Hippocampal formation (tissue), 2 donors: ENCODE measurements at regions not wholly inside any gene's neighbourhood (a gene's known extent, or its start where the extent isn't known, plus 50 kb on each side); places are given as distances from the start of the nearest gene placed in this dataset.
A peak's percentile ranks its signal among the peaks of the same experiment; 100 is the strongest.
"Not testable (repeated sequence)": the region's sequence is repeated elsewhere in the genome, so short reads cannot be mapped to it uniquely, and the experiment has no call there.

Experiments used
- DNase-seq, 2 donors: peaks; one replicate each; lab custom pipeline; 2025; lab: John Stamatoyannopoulos, UW

DNA sequence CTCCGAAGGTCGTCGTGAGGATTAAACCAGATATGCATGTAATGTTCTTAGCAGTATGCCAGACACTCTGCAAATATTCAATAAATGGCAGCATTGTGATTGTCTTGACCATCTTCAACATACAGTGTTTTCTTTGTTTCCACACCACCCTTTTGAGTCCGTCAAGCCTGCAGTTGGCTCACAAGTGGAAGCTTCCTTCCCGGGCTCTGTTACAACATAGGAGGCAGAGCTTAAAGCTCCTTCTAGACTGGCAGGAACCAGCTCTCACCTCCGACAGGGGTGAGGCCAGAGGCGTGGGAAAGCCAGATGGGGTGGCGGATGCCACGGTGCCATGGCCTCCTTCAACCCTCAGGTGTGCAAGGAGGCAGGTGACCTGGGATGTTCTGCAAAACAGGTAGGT lies 138.3 kb downstream of the FOXL1 start:
- DNase-seq, result no peak

DNA sequence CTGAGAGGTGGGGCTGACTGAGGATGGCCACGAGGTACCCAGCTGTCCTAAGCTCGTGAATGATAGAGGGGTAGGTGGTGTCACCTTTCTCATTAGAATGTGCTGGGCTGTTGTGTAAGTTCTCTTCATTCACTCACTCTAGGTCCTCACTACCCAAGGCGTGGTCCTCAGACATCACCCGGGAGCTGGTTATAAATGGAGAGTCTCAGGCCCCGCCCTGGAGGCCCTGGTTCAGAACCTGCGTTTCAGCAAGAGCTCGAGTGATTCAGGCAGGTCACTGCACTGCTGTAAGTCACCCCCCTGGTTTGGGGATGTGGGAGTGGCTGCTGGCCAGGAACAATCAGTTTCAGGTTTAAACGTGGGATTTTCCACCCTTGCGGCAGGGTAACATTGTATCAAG lies 139.8 kb downstream of the FOXL1 start:
- DNase-seq, result no peak

DNA sequence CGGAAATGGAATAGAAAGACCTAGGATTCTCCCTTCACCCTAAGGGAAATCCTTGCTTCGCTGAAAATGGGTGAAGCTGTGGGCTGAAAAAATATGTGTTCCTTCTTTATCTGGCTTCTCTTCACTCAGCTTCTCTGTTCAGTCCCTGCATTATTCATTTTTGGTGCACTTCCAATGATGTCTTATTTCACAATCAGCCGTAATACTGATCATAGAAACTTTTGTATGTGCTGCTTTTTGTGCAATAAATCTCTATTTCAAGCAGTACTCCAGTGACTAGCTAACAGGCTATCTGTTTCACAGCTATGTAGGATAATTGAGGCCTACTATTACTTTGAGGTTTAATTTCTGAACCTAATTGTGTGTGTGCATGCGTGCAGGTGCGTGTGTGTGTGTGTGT lies 144.6 kb downstream of the FOXL1 start:
- peak in 1 of 2 donors; percentile 10 for DNase-seq

DNA sequence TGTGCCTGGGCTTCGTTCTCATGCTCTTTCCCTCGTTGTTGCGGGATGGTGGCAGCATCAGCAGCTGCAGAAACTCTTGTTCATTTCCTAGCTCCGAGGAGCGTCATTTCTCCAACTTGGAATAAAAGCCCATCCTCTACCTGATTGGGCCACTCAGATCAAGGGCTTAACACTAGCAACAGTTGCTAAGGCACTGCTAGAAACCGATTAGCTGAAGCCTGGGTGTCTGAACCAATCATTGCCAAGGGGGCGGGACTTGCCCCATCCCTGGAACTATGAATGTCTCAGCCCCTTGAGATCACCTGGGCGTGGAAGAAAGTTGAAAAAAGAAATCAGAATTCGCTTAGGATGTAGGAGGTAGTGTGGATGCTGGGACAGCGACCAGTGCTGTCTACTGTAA lies 145.3 kb downstream of the FOXL1 start:
- no peak for DNase-seq

DNA sequence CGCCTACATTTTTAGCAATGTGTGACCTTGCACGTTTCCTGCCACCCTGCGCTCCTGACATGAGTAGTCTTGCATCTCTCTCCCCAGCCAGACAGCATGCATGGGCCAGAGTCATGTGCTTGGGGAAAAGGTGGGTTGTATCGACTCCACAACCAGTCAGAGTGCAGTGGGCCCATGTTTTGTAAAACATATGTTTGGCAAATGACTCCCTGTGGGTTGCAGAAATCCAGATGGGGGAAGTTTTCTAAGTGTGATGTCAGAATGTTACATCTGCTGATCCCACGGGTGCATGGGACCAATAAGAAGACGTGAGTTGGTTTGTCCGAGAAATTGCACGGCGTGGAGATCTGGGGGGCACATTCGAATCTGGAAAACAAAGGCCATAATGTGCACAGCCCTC lies 147.1 kb downstream of the FOXL1 start:
- no peak for DNase-seq

DNA sequence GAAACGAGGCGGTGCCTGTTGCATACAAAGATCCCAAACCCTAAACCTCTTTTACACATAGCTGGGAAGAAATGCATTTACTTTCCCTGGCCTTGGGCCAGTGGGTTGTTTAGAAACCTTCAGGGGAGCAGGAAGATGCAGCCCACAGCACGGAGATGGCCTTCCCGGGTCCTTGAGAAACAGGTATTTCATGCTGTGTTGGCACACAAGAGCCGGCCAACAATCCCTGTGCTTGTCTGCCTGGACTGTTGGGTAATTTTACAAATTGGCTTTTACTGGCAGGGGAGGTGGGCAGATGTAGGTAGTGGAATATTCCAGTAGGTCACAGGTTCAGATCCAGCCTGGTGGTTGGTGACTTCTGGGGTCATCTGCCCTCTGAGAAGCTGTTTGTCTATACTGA lies 148.0 kb downstream of the FOXL1 start:
- no peak for DNase-seq

DNA sequence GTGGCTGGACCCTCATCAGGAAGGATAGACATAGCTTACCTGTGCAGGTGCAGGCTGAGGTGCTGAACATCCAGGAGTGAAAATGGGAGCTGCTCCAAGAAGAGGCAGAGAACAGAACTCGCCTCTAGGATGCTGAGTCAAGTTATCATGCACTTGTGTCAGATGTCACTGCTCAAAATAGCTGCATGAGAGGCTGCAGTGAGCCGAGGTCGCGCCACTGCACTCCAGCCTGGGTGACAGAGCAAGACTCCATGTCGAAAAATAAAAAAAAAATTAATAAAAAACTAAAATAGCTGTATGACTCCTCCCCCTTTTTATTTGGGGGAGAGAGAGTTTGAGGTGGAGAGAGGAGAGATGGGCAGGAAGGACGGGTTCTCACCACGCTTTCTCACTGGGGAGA lies 148.8 kb downstream of the FOXL1 start:
- DNase-seq, result no peak

DNA sequence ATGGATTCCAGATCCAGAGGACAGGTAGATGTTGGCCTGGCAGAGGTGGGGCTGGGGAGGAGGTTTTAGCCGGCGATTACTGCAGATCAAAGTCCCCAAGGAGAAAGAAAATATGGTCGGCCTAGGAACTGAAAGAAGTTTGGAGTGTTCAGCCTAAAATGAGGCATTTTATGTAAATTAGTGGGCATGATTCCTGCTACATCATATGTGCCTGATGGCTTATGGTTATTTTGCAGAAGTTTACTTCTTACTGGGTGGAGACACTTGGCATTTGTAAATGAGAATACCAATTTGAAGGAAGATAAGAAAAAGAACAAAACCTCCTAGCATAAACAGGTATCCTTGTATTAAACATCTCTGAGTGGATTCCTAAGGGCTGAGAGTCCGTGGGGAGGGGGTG lies 149.3 kb downstream of the FOXL1 start:
- DNase-seq, result no peak

DNA sequence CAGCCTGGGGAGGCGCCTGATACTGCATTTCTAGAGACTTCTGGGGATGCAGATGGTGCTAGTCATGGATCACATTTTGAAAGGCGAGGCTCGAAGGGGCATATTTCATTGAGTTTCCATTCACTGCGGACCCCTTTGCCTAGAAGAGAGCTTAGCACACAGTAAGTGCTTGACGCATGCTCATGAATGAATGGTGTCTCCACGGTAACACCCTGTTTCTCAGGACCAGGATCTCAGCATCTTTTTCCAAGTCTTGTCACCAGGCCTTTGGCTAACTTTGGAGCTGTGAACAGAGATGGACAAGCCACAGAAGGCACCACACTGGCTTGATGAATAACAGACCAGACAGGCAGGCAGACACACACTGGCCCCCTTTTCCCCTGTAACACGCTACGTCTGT lies 151.3 kb downstream of the FOXL1 start:
- no peak for DNase-seq

DNA sequence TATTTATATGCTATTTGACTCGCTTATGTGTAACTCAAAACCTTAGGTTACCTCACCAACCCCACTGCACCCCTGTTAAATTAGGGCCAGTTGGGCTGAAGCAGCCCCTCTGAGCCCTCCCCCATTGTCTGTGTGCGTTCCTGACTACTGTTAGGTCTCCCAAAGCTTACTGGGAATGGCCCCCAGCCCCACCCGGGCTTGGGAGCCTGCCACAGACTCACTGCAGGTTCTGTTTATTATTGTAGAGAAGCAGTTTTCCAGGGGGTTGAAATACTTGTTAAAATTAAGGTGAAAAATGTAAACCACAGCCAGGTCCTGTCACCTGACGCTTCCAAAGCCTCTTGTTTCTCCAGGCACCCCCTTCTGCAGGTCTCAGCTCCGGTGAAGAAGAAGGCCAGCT lies 151.7 kb downstream of the FOXL1 start:
- DNase-seq, result no peak

DNA sequence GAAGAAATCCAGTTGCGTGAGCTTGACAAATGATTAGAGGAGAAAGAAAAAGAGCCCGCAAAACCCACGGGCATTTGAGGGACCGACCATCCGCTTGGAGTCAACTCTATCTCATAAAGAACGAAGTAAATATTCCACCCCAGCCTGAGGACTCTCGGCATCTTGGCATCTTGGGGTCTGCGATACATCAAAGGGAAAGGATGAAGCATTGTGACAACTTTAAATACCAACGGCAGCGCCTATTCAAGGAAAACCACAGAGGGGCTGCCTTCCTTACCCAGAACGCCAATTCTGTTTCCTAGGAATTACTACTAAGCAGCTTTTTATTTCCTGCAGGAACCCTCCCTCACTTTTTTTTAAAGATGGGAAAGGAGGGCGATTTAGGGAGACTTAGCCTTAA lies 152.2 kb downstream of the FOXL1 start:
- no peak for DNase-seq

DNA sequence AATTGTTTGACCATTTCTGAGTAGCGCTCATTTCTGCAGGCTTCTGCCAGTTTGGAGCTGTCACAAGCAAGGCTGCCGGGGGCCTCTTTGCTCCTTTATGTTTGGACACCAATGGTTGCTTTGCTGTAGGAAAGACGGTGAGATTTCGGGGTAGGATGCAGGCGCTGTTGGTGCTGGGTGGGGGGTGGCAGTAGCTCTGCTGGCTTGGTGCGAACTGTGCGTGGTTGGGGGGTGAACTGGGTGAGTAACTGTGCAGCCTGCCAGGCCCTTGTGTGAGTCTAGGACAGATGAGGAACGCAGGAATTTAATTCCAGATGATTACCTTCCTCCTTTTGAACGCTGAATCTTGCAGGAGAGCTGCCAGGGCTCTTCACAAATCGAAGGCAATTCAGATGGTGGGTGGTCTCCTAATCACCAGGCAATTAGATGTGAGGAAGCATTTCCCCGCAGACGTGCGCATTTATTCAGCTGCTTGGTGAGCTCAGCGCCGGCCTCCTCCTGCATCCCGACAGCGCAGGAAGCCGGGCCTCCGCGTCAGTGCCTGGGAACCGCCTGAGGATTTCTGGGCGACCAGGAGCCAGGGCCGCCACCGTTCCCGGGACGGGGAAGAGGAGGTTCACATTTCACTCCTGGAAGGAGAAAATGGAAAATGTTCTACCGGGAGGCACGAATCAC lies 154.4 kb downstream of the FOXL1 start:
- no peak for DNase-seq

DNA sequence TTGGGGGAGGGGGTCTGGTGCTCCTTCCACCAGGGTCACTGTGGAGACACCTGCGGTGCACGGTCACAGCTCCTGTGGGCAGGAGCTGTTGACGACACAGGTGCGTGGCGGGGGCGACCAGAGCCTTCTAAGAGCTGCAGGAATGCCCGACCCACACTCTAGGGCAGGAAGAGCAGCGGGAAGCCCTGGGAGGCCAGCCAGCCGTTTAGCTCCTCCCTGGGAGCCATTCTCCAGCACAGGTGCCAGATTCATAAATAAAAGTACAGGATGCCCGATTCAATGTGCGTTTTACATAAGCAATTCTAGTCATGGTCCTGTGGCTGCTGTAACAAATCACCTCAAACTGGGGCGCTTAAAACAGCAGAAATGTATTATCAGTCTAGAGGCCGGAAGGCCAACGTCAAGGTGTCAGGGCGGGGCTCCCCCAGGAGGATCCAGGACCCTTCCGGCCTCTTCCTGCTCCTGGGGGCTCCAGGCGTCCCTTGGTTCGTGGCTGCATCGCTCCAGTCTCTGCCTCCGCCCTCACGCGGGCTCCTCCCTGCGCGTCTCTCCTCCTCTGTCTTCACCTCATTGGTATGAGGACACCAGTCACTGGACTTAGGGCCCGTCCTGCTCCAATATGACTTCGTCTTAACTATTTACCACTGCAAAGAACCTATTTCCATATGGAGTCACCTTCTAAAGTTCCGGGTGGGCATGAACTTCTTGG lies 155.4 kb downstream of the FOXL1 start:
- no peak for DNase-seq

DNA sequence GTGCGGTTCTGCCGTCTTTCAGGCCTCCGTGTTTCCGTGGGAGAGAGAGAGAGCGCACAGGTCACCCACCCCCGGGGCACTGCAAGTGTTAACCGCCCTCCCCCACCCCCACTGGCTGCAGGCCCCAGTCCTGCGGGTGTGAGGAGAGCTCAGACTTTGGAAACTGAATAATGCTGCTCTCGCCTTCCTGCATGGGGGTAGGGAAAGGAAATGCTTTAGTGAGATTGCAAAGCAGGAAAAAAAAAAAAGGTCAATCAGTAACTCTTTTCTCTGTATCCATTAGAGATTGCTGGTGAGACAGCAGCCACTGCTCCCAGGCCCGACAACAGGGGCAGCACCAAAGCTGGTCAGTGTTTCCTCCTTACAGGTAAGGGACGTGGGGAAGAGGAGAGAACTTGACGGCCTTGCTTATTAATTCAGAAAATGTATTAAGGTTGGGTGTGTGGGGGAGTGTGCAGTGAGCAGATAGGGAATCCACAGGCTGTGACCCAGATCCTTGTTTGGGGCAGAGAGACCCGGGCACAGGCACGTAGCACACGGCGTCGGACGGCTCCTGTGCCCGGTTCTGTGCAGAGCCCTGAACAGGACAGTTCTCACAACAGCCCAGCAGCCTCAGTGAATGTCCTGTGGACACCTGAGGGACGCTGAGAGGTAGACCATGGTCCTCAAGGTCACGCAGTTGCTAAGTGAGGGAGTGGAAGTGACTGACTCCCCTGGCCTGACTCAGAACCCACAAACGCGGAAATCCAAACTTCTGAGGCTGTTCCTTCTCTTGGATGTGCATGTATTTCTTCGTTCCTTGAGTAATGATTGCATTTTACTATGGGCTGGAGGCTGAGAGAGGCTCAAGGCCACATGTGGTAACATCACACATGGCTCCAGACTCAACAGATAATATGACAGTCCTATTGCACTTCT lies 156.5 kb downstream of the FOXL1 start:
- DNase-seq, result no peak

DNA sequence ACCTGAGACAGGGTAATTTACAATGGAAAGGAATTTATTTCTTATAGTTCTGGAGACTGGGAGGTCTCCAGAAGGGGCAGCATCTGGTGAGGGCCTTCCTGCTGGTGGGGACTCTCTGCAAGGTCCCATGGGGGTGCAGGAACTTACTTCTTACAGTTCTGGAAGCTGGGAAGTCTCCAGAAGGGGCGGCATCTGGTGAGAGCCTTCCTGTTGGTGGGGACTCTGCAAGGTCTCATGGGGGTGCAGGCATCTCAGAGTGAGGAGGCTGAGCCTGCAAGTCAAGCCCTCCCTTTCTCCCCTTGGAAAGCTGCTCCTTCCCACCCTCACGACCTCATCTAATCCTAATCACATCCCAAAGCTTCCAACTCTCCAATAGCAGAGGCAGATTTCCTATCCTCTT lies 157.4 kb downstream of the FOXL1 start:
- no peak for DNase-seq

DNA sequence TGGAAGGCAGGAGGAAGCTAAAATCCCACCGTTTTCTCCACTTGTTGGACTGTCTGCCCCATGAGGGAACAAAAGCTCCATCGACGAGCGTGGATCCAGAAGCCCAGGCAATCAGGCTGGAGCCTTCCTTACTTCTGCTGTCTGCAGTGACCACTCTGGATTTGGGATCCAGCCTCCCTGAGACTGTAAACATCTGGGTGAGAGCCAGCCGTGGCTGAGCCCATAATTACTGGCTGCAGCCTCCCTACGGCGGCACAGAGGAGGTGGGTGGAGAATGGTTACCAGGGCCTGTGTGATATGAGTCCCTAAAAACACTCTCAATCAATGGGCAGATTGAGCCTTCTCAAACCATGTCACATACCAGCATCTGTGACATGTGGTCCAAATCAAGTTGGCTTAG lies 158.2 kb downstream of the FOXL1 start:
- DNase-seq, result no peak

DNA sequence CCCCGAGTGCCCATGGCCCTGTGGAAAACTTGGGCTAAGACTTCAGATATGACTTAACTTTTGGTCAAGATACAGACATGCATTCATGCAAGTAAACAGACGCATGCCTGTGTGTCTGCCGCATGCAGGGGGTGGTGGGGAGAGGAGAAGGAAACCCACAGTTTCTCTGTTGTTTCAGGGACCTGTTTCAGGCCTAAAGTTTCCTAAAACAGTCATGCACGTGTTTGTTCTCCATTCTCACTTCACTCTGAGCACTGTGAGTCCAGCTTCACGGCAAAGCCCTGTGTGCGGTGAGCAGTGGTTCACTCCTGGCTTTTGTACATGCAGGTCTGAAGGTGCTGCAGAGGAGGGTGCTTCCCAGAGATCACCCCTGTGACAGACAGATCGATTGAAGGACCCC lies 158.7 kb downstream of the FOXL1 start:
- no peak for DNase-seq

DNA sequence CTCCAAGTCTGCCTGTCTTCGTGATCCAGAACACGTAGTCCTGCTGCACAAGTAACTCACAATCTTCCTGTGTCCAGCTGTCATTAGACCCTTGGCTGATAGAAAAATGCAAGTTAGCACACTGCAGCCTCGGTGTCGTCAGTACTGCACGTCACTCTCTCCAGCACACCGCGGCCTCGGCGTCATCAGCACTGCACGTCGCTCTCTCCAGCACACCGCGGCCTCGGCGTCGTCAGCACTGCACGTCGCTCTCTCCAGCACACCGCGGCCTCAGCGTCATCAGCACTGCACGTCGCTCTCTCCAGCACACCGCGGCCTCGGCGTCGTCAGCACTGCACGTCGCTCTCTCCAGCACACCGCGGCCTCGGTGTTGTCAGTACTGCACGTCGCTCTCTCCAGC lies 160.0 kb downstream of the FOXL1 start:
- DNase-seq, result not testable (repeated sequence)

DNA sequence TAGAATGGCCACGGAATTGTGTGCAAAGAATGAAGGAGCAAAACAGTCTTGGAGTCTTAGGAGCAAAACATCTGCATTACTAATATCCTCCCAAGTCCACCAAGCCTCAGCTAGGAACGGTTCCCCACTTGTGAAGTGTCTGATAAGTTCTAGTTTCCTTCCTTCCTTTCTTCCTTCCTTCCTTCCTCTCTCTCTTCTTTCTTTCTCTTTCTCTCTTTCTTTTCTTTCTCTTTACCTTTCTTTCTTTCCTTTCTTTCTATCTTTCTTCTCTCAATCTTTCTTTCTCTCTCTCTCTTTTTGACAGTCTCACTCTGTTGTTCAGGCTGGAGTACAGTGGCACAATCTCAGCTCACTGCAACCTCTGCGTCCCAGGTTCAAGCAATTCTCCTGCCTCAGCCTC lies 160.8 kb downstream of the FOXL1 start:
- no peak for DNase-seq

DNA sequence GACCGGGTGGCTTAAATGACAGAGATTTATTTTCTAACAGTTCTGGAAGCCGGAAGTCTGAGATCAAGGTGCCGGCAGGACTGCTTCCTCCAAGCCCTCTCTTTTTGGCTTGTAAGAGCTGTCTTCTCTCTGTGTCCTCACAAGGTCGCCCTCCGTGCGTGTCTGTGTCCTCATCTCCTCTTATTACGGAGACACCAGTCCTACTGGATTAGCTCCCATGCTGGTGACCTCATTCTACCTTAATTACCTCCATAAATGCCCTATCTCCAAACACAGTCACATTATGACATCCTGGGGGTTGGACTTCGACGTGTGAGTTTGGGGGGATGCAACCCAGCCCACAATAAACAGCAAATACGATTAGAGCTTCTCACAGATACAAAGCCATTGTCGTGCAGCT lies 161.5 kb downstream of the FOXL1 start:
- no peak for DNase-seq

DNA sequence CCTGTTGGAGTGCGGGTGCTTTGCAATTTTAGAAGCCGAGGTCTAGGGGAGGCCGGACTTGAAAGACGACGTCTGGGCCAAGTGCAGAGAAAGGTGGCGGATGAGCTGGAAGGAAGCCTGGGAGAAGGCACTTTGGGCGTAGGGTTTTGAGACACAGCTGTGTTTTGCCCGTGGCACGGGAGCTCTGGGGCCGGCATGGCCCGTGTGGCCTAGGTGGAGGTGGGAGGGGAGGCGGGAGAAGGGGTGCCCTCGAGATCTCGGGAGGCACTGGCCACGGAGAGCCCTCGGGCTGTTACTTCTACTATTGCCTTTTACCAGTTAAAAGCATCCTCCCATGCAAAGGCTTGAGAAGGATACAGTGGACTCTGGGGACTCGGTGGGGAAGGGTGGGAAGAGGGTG lies 161.9 kb downstream of the FOXL1 start:
- no peak for DNase-seq

DNA sequence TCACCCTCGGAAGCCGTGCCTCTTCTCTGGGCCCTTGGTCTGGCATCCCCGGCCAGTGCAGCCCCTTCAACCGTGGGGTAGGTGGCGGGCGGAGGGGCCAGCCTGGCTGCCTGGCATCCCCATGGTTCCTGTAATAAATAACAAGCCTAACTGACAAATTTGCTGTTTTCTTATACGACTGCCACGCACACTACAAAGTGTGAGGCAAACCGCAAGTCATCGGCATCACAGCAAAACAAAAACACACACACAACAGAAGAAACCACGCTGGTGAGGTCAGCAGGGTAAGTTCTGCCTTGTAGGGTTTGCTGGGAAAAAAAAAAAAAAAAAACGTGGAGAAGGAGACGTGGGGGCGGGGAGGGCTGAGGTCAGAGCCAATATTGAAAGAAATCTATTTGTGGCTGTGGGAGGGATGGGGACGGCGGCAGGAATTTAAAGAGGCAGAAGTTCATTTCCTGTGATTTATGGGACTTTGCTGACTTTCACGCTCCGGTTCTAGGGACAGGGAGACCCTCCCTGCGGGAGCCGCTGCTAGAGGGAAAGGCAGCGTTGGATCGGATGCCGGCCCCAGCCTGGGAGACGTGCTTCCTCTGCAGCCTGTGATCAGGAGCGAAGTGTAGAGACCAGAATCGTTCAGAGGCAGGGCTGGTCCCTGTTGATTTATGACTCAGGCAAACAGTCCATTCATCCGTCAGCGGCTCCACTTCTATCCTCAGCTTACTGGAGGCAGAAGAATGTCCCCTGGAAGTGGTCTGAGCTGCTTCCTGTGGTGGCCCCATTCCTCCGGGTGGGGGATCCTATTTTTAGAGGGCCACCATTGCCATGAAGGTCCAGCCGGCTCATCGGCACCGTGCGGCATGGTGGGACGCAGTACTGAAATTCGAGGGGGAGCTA lies 162.8 kb downstream of the FOXL1 start:
- DNase-seq, result no peak
